Hematopoietic multipotent progenitor cell treated with erythropoietin and hydrocortisone succinate and interleukin-3 and kit ligand, for 8 days (in vitro differentiated cells): ENCODE measurements at regions not wholly inside any gene's neighbourhood (a gene's known extent, or its start where the extent isn't known, plus 50 kb on each side); places are given as distances from the start of the nearest gene placed in this dataset.
"Not testable (repeated sequence)": the region's sequence is repeated elsewhere in the genome, so short reads cannot be mapped to it uniquely, and the experiment has no call there.

Experiments used
- DNase-seq: peaks from one replicate; pipeline ENCODE4 v3.0.0-alpha.2; 2015

GRCh38 chr9:66152406-66152805 is 415.5 kb downstream of the FOXD4L4 start:
- DNase-seq = not testable (repeated sequence)

GRCh38 chr9:66153021-66153725 is 416.2 kb downstream of the FOXD4L4 start:
- DNase-seq = peak; percentile 53

GRCh38 chr9:66153971-66154691 is 417.2 kb downstream of the FOXD4L4 start:
- DNase-seq = not testable (repeated sequence)

GRCh38 chr9:66182316-66182715 is 445.4 kb downstream of the FOXD4L4 start:
- not testable (repeated sequence) for DNase-seq

GRCh38 chr9:66183648-66184047 is 446.7 kb downstream of the FOXD4L4 start:
- DNase-seq = not testable (repeated sequence)

- DNase-seq = not testable (repeated sequence)
Measured at GRCh38 chr9:66197199-66197598, 460.3 kb downstream of the FOXD4L4 start.

GRCh38 chr9:66198421-66198820 is 461.5 kb downstream of the FOXD4L4 start:
- not testable (repeated sequence) for DNase-seq

- not testable (repeated sequence) for DNase-seq
Measured at GRCh38 chr9:66206617-66207016, 469.7 kb downstream of the FOXD4L4 start.

- DNase-seq = not testable (repeated sequence)
Measured at GRCh38 chr9:66207914-66208313, 471.0 kb downstream of the FOXD4L4 start.

GRCh38 chr9:66244763-66245162 is 507.8 kb downstream of the FOXD4L4 start:
- not testable (repeated sequence) for DNase-seq

- DNase-seq = not testable (repeated sequence)
Measured at GRCh38 chr9:66245481-66245880, 508.5 kb downstream of the FOXD4L4 start.

- not testable (repeated sequence) for DNase-seq
Measured at GRCh38 chr9:66257581-66257980, 520.6 kb downstream of the FOXD4L4 start.

GRCh38 chr9:66261576-66261975 is 524.6 kb downstream of the FOXD4L4 start:
- DNase-seq = not testable (repeated sequence)

GRCh38 chr9:66263621-66264020 is 526.7 kb downstream of the FOXD4L4 start:
- DNase-seq = not testable (repeated sequence)

GRCh38 chr9:66264786-66265185 is 527.8 kb downstream of the FOXD4L4 start:
- DNase-seq = not testable (repeated sequence)

GRCh38 chr9:66266202-66266601 is 529.3 kb downstream of the FOXD4L4 start:
- DNase-seq = not testable (repeated sequence)

- not testable (repeated sequence) for DNase-seq
Measured at GRCh38 chr9:66266856-66267430, 530.0 kb downstream of the FOXD4L4 start.

- peak; percentile 22 for DNase-seq
Measured at GRCh38 chr9:66267684-66268083, 530.7 kb downstream of the FOXD4L4 start.

GRCh38 chr9:66269024-66269423 is 532.1 kb downstream of the FOXD4L4 start:
- DNase-seq = not testable (repeated sequence)

- DNase-seq = not testable (repeated sequence)
Measured at GRCh38 chr9:66269783-66270182, 532.8 kb downstream of the FOXD4L4 start.

GRCh38 chr9:66278809-66279208 is 541.9 kb downstream of the FOXD4L4 start:
- DNase-seq = not testable (repeated sequence)
